ENCODE measurements at regions not wholly inside any gene's neighbourhood (a gene's known extent, or its start where the extent isn't known, plus 50 kb on each side); places are given as distances from the start of the nearest gene placed in this dataset.

- Histone ChIP-seq H3K27ac (ENCODE audit: low read length) (no peak overlapping the region), H3K4me2 (ENCODE audit: low read length) (no peak overlapping the region), H3K9me2 (ENCODE audit: insufficient read depth, low read length) (no peaks in the 10 kb centered on the region), H3K36me3 (ENCODE audit: insufficient read depth, low read length) (no peaks in the 10 kb centered on the region), H2AFZ (ENCODE audit: low read depth, low read length) (no peak overlapping the region), H3K79me2 (replicated peaks; ENCODE audit: insufficient read depth, low read length) (no peaks in the 10 kb centered on the region), H3K27me3 (ENCODE audit: insufficient read depth, low read depth, low read length) (no peaks in the 10 kb centered on the region), H3K4me3 (ENCODE audit: low read length) (no peak overlapping the region), H3K9me3 (ENCODE audit: low read length) (no peaks in the 10 kb centered on the region), H3F3A (ENCODE audit: insufficient read depth, low read length, poor library complexity, severe bottlenecking) (no peaks in the 10 kb centered on the region), H4K20me1 (ENCODE audit: insufficient read depth) (no peaks in the 10 kb centered on the region), H3K9ac (ENCODE audit: low read length) (no peak overlapping the region)
- TF ChIP-seq POLR2AphosphoS5 (IDR thresholded peaks at IDR 0.05) (no peak), TAF1 (IDR thresholded peaks at IDR 0.05; ENCODE audit: low read depth) (no peak), EP300 (conservative IDR thresholded peaks at IDR 0.05; ENCODE audit: poor library complexity, severe bottlenecking) (no peak), SMC3 (conservative IDR thresholded peaks at IDR 0.05; ENCODE audit: poor library complexity) (no peak), RAD21 (conservative IDR thresholded peaks at IDR 0.05) (no peak), MXI1 (conservative IDR thresholded peaks at IDR 0.05; ENCODE audit: poor library complexity, severe bottlenecking) (no peak), CTCF (IDR thresholded peaks at IDR 0.05; ENCODE audit: poor library complexity, severe bottlenecking) (no peak), REST (IDR thresholded peaks at IDR 0.05; ENCODE audit: borderline replicate concordance) (no peak), EZH2 (IDR thresholded peaks at IDR 0.05; ENCODE audit: borderline replicate concordance, insufficient read depth, low read length, poor library complexity, severe bottlenecking) (no peak)
These were observed 148.7 kb upstream of the EDNRB start for GRCh38 chr13:78067290-78067689.

GRCh38 chr13:78065141-78065540 lies 146.5 kb upstream of the EDNRB start:
- Histone ChIP-seq H3K79me2 (replicated peaks; ENCODE audit: insufficient read depth, low read length) (no peaks in the 10 kb centered on the region), H3K27ac (ENCODE audit: low read length) (no peak overlapping the region), H3K9ac (ENCODE audit: low read length) (no peak overlapping the region), H3K9me2 (ENCODE audit: insufficient read depth, low read length) (no peaks in the 10 kb centered on the region), H4K20me1 (ENCODE audit: insufficient read depth) (no peaks in the 10 kb centered on the region), H2AFZ (ENCODE audit: low read depth, low read length) (no peak overlapping the region), H3F3A (ENCODE audit: insufficient read depth, low read length, poor library complexity, severe bottlenecking) (no peaks in the 10 kb centered on the region), H3K36me3 (ENCODE audit: insufficient read depth, low read length) (no peaks in the 10 kb centered on the region), H3K27me3 (ENCODE audit: insufficient read depth, low read depth, low read length) (no peaks in the 10 kb centered on the region), H3K4me2 (ENCODE audit: low read length) (no peak overlapping the region), H3K4me3 (ENCODE audit: low read length) (no peak overlapping the region), H3K9me3 (ENCODE audit: low read length) (no peaks in the 10 kb centered on the region)
- no peak for TF ChIP-seq TAF1 (IDR thresholded peaks at IDR 0.05; ENCODE audit: low read depth)

- no peaks in the 10 kb centered on the region for H3K79me2 ChIP-seq (replicated peaks; ENCODE audit: insufficient read depth, low read length)
- TF ChIP-seq REST (IDR thresholded peaks at IDR 0.05; ENCODE audit: borderline replicate concordance) (no peak), MXI1 (conservative IDR thresholded peaks at IDR 0.05; ENCODE audit: poor library complexity, severe bottlenecking) (no peak), CTCF (IDR thresholded peaks at IDR 0.05; ENCODE audit: poor library complexity, severe bottlenecking) (no peak), EP300 (conservative IDR thresholded peaks at IDR 0.05; ENCODE audit: poor library complexity, severe bottlenecking) (no peak), POLR2AphosphoS5 (IDR thresholded peaks at IDR 0.05) (no peak), RAD21 (conservative IDR thresholded peaks at IDR 0.05) (no peak), SMC3 (conservative IDR thresholded peaks at IDR 0.05; ENCODE audit: poor library complexity) (no peak), EZH2 (IDR thresholded peaks at IDR 0.05; ENCODE audit: borderline replicate concordance, insufficient read depth, low read length, poor library complexity, severe bottlenecking) (no peak), TAF1 (IDR thresholded peaks at IDR 0.05; ENCODE audit: low read depth) (no peak)
- H3K4me2 ChIP-seq (ENCODE audit: low read length), result no peak overlapping the region
- no peak overlapping the region for H2AFZ ChIP-seq (ENCODE audit: low read depth, low read length)
- H4K20me1 ChIP-seq (ENCODE audit: insufficient read depth), result no peaks in the 10 kb centered on the region
- H3K36me3 ChIP-seq (ENCODE audit: insufficient read depth, low read length), result no peaks in the 10 kb centered on the region
- H3K27ac ChIP-seq (ENCODE audit: low read length), result no peak overlapping the region
- H3K27me3 ChIP-seq (ENCODE audit: insufficient read depth, low read depth, low read length), result no peaks in the 10 kb centered on the region
- no peaks in the 10 kb centered on the region for H3F3A ChIP-seq (ENCODE audit: insufficient read depth, low read length, poor library complexity, severe bottlenecking)
- no peak overlapping the region for H3K9ac ChIP-seq (ENCODE audit: low read length)
- no peaks in the 10 kb centered on the region for H3K9me3 ChIP-seq (ENCODE audit: low read length)
- no peak overlapping the region for H3K4me3 ChIP-seq (ENCODE audit: low read length)
- no peaks in the 10 kb centered on the region for H3K9me2 ChIP-seq (ENCODE audit: insufficient read depth, low read length)
These were observed 143.2 kb upstream of the EDNRB start for GRCh38 chr13:78061806-78062205.

Data from neural cell (in vitro differentiated cells).